ENCODE measurements at regions not wholly inside any gene's neighbourhood (a gene's known extent, or its start where the extent isn't known, plus 50 kb on each side); places are given as distances from the start of the nearest gene placed in this dataset.

GRCh38 chr7:121558288-121558687 lies 162.2 kb upstream of the FAM3C start:
- in situ Hi-C loops (cut with HindIII; ENCODE audit: low sequenced_read_pairs), result loop anchor here (25.0 kb wide), 1 partner anchor 196 kb away; no protein-coding TSS in a partner anchor
- no peak overlapping the region for H3K4me3 ChIP-seq (ENCODE audit: low read depth, low read length)
- no peak for DNase-seq (ENCODE audit: low read depth)
- TF ChIP-seq CTCF (IDR thresholded peaks at IDR 0.05; ENCODE audit: low read depth, low read length, missing control alignments), result no peak

- in situ Hi-C loops (cut with HindIII; ENCODE audit: low sequenced_read_pairs), result loop anchor here (25.0 kb wide), 1 partner anchor 195 kb away; no protein-coding TSS in a partner anchor
- H3K4me3 ChIP-seq (ENCODE audit: low read depth, low read length), result no peak overlapping the region
- no peak for DNase-seq (ENCODE audit: low read depth)
- no peak for TF ChIP-seq CTCF (IDR thresholded peaks at IDR 0.05; ENCODE audit: low read depth, low read length, missing control alignments)
Measured at GRCh38 chr7:121557034-121557892, 161.2 kb upstream of the FAM3C start.

GRCh38 chr7:121555558-121555957 lies 159.4 kb upstream of the FAM3C start:
- no peak overlapping the region for H3K4me3 ChIP-seq (ENCODE audit: low read depth, low read length)
- TF ChIP-seq CTCF (IDR thresholded peaks at IDR 0.05; ENCODE audit: low read depth, low read length, missing control alignments), result no peak
- DNase-seq (ENCODE audit: low read depth), result no peak
- in situ Hi-C loops (cut with HindIII; ENCODE audit: low sequenced_read_pairs), result loop anchor here (25.0 kb wide), 1 partner anchor 193 kb away; no protein-coding TSS in a partner anchor

GRCh38 chr7:121547544-121548092 lies 151.5 kb upstream of the FAM3C start:
- in situ Hi-C loops (cut with HindIII; ENCODE audit: low sequenced_read_pairs), result loop anchor here (25.0 kb wide), 1 partner anchor 560 kb away; the partner anchor contains the start of gene CPED1
- peak; percentile 60 for DNase-seq (ENCODE audit: low read depth)
- peak; percentile 55 for TF ChIP-seq CTCF (IDR thresholded peaks at IDR 0.05; ENCODE audit: low read depth, low read length, missing control alignments)
- H3K4me3 ChIP-seq (ENCODE audit: low read depth, low read length), result no peak overlapping the region

GRCh38 chr7:121546632-121547543 lies 150.8 kb upstream of the FAM3C start:
- in situ Hi-C loops (cut with HindIII; ENCODE audit: low sequenced_read_pairs), result loop anchor here (25.0 kb wide), 1 partner anchor 560 kb away; the partner anchor contains the start of gene CPED1
- no peak overlapping the region for H3K4me3 ChIP-seq (ENCODE audit: low read depth, low read length)
- no peak for DNase-seq (ENCODE audit: low read depth)
- no peak for TF ChIP-seq CTCF (IDR thresholded peaks at IDR 0.05; ENCODE audit: low read depth, low read length, missing control alignments)

- in situ Hi-C loops (cut with HindIII; ENCODE audit: low sequenced_read_pairs), result loop anchor here (25.0 kb wide), 1 partner anchor 558 kb away; the partner anchor contains the start of gene CPED1
- no peak for DNase-seq (ENCODE audit: low read depth)
- no peak overlapping the region for H3K4me3 ChIP-seq (ENCODE audit: low read depth, low read length)
- no peak for TF ChIP-seq CTCF (IDR thresholded peaks at IDR 0.05; ENCODE audit: low read depth, low read length, missing control alignments)
Measured at GRCh38 chr7:121545418-121545817, 149.3 kb upstream of the FAM3C start.
